CD4-positive, alpha-beta T cell treated with Interleukin-21 for 1 hour (primary cell): ENCODE measurements at regions not wholly inside any gene's neighbourhood (a gene's known extent, or its start where the extent isn't known, plus 50 kb on each side); places are given as distances from the start of the nearest gene placed in this dataset.

Experiments
- DNase-seq: peaks from one replicate; pipeline ENCODE4 v3.0.0-alpha.2; 2020

- DNase-seq, result no peak
These were observed 60.8 kb upstream of the HES1 start for GRCh38 chr3:194075088-194075615.

- DNase-seq, result no peak
These were observed 60.0 kb upstream of the HES1 start for GRCh38 chr3:194075802-194076460.

- DNase-seq, result no peak
These were observed 59.5 kb upstream of the HES1 start for GRCh38 chr3:194076475-194076874.

DNA sequence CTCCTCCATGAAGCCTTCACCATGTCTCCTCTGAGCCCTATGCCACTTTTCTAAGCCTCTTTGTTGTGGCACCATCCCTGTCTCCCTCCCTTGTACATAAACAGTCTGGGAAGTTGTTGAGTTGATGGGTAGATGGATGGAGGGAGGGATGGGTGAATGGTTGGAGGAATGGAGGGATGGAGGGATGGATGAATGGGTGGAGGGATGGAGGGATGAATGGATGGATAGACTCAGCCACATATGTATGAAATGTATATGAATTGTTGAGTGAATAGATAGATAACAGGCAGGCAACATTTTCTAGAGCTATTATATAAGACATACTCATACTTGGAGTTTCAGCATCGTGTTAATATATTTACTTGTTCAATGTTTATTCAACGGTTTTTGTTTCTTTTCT lies 58.3 kb upstream of the HES1 start:
- no peak for DNase-seq

GRCh38 chr3:194078045-194078821 lies 57.7 kb upstream of the HES1 start:
- DNase-seq, result no peak

DNA sequence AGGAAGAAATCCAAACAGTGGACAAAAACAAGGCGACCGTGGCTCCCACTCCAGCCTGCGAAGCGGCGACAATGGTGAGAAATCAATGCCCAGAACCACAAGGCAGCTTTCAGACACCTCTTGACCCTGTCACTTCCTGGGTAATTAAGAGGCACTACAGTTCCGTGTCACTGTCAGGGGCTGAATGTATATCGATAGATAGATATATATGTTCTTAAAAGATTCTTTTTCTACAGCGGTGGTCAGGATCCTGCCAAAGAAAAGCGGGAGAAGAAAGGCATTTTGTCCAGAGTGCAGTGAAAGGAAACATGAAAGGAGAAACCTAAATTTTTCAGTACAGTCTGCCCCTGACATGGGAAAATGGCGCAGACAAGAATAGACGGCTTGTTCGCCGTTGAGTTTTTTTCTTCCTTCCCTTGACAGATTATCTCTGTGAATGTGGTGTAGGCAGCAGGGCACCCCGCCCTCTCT lies 56.2 kb upstream of the HES1 start:
- no peak for DNase-seq

GRCh38 chr3:194080436-194080835 lies 55.5 kb upstream of the HES1 start:
- DNase-seq, result no peak

DNA sequence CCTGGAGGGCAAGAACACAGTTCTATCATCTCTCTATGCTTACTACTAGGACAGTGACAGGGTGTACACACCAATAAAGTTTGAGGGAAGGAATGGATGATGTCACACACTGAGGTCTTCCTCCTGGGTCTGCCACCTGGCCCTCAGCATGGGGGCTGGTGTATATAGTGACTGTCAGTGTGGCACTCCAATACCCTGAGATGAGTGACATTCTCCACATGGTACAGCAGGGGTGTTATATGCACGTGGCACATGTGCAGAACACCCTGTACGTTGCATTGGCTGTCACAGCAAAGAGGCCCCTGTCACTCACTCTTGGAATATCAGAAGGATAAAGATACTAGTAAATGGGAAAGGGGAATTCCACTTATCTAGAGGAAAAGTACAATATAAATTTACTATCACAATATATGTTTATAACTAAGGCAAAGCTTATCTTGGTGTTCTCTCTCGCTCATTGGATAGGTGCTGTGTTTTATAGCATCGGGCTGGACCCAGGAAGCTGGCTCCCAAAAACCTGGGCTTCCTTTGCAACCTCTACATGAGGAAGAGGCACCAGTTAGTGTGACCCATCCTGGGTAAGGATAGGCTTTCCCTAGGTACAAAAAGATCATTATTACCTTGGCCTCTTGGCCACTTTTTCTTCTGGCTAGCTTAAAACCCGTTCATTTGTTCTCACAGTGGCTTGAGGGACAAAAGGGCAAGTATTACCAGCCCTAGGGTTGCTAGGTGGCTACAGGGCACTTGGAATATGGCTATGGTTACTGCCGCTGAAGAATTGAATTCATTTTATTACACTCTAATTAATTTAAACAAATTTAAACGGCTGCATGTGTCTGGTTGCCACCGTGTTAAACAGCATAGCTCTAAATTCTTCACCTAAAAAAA lies 54.8 kb upstream of the HES1 start:
- DNase-seq, result no peak

DNA sequence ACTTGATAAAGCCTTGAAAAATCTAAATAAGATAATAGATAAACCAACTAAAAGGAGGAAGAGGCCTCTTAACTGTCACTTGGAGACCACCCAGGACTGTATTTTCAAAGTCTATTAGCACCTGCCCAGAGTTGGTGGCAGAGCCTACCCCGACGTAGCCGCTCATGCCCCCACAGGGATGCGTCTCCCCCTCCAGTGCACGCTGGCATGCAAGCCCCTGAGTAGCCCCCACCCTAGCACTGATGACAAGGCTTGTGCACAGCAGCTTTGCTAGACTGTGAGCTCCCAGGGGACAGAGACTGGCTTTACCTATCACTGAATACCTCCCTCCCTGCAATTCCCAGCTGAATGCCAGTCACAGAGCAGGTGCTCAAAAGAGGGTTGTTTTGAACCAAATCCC lies 54.1 kb upstream of the HES1 start:
- no peak for DNase-seq

DNA sequence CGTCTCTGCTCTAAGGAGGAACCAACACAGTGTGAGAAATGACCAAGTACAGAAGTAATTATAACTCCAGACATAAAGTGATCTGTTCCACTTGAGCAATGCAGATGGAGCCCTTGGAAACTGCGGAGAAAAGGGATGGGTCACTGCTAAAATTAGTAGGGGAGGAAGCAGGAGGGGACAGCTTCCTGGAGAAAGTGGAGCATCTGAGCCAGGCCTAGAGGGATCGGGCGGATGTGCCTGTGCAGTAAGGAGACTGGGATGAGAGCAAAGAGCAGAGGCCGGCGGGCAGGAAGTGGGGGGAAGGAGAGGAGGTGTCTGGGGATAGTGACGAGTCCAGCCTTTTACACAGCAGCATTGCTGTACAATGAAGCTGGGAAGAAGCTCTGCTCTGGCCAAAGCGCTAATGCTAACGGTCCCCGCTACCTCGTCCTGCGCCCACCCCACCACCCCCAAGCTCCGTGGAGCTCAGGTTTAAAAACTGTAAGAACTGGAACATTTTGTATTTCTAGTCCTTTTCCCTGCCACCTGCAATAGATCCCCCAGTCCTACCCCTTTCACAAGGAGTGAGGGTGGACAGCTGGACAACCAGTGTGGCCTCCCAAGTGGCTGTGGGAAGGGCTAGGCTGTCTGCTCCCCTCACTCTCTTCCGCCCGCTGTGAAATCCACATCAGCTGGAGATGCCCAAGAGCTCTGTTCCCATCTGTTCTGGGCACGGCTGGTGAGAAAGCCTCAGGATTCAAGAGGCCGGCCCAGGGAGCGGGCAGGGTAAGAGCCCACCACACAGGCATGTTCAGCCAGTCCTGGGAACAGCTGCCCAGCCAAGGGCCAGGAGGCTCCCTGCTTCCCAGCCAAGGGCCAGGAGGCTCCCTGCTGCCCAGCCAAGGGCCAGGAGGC lies 53.0 kb upstream of the HES1 start:
- no peak for DNase-seq

DNA sequence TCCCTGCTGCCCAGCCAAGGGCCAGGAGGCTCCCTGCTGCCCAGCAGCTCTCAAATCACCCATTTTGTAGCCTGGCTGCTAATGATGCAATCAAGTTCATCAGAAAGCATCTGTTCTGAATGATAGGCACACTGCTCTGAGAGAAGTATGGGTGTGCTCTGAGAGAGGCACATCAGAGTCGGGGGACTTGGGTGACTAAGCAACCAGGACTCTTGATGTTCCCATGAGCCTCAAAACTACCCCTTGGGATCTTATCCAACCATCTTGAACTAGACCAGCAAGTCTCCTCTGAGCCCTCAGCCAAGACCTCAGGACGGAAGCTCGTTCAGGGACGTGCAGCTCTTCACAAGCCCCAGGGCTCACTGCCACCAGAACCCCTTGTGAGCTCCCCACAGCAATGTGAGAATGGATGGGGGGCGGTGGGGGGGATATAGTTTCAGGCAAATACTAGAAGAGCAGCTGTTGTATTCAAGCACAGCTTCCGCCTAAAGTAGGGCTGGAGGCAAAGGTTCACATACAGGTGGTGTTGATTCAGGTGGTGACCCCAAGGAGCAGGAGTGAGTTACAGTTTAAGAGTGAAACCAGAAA lies 52.2 kb upstream of the HES1 start:
- DNase-seq, result no peak

GRCh38 chr3:194084284-194084683 lies 51.7 kb upstream of the HES1 start:
- no peak for DNase-seq
